Ovary (tissue), 3 donors: ENCODE measurements at regions not wholly inside any gene's neighbourhood (a gene's known extent, or its start where the extent isn't known, plus 50 kb on each side); places are given as distances from the start of the nearest gene placed in this dataset.

Experiments
- CTCF ChIP-seq, 3 donors: fragments of 450-650 bp in 2 of 3; fragments of 200-600 bp in 1 of 3; IDR thresholded peaks; one replicate each; pipeline versions ENCODE4 v1.5.1 to v1.8.0; 2016 to 2022; ENCODE audit warnings: antibody characterized with exemption in 3 of 3, mild to moderate bottlenecking in 1 of 3
- EP300 ChIP-seq: sonication (generic); formaldehyde crosslinking; IDR thresholded peaks from one replicate; pipeline ENCODE4 v1.6.1; 2017; ENCODE audit warnings: antibody characterized with exemption
- donor health status: DM: no; HTN: no; CAD: no.

- TF ChIP-seq CTCF (IDR thresholded peaks at IDR 0.05) (no peak), EP300 (no peak)
These were observed 314.9 kb upstream of the ATP11B start for GRCh38 chr3:182478369-182478768.
